ENCODE measurements at regions not wholly inside any gene's neighbourhood (a gene's known extent, or its start where the extent isn't known, plus 50 kb on each side); places are given as distances from the start of the nearest gene placed in this dataset.

- Histone ChIP-seq H3K27ac (ENCODE audit: extremely low read depth, low read depth, low read length) (no peak overlapping the region), H3K36me3 (ENCODE audit: control insufficient read depth in 2 of 2, insufficient read depth in 1 of 2, low read length in 2 of 2) (no peaks in the 10 kb centered on the region), H3K4me1 (ENCODE audit: control insufficient read depth, insufficient read depth, low read length) (no peaks in the 10 kb centered on the region), H3K9me3 (ENCODE audit: control insufficient read depth, insufficient read depth, low read depth, low read length) (no peaks in the 10 kb centered on the region), H3K4me3 (ENCODE audit: low read depth, low read length) (no peak overlapping the region)
- ChIA-PET POLR2A (no interaction called here), CTCF (no interaction called here)
- TF ChIP-seq ZNF501 (tag by site-specific recombination; IDR thresholded peaks at IDR 0.05), result no peak
Measured at GRCh38 chr2:139196754-139197153, 416.6 kb upstream of the NXPH2 start.

DNA sequence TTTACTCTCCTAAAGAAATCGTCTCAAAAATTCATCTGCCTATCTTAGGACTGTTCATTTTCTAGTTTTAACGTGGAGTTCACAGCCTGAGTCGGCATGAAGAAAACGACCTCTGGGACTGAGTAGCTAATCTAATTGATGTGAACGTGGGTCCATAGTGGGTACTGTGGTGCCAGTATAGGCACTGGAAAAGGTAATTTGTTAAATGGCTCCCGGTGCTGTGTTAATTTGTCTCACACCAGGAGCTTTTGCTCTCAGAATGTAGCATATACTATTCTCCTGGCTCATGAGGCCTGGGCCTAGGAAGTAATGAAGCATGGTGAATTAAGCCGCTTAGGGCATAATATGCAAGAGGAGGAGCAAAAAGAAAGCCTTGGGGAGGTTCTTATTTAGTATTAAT, 414.4 kb upstream of the NXPH2 start:
- TF ChIP-seq ZNF677 (tag by site-specific recombination; IDR thresholded peaks at IDR 0.05), result no peak
- no peak for TF ChIP-seq ZNF239 (tag by site-specific recombination; IDR thresholded peaks at IDR 0.05)
- TF ChIP-seq ZNF423 (tag by site-specific recombination; IDR thresholded peaks at IDR 0.05), result no peak
- no peak for TF ChIP-seq TSHZ1 (tag by site-specific recombination; IDR thresholded peaks at IDR 0.05; ENCODE audit: borderline replicate concordance)
- CTCF ChIA-PET, result no interaction called here
- H3K36me3 ChIP-seq (ENCODE audit: control insufficient read depth in 2 of 2, insufficient read depth in 1 of 2, low read length in 2 of 2), result no peaks in the 10 kb centered on the region
- H3K4me1 ChIP-seq (ENCODE audit: control insufficient read depth, insufficient read depth, low read length), result no peaks in the 10 kb centered on the region
- POLR2A ChIA-PET, result no interaction called here
- no peak overlapping the region for H3K27ac ChIP-seq (ENCODE audit: extremely low read depth, low read depth, low read length)
- H3K4me3 ChIP-seq (ENCODE audit: low read depth, low read length), result no peak overlapping the region
- H3K9me3 ChIP-seq (ENCODE audit: control insufficient read depth, insufficient read depth, low read depth, low read length), result no peaks in the 10 kb centered on the region

GRCh38 chr2:139177041-139177440, 396.9 kb upstream of the NXPH2 start:
- Histone ChIP-seq H3K27ac (ENCODE audit: extremely low read depth, low read depth, low read length) (no peak overlapping the region), H3K9me3 (ENCODE audit: control insufficient read depth, insufficient read depth, low read depth, low read length) (no peaks in the 10 kb centered on the region), H3K4me1 (ENCODE audit: control insufficient read depth, insufficient read depth, low read length) (no peaks in the 10 kb centered on the region), H3K36me3 (ENCODE audit: control insufficient read depth in 2 of 2, insufficient read depth in 1 of 2, low read length in 2 of 2) (no peaks in the 10 kb centered on the region), H3K4me3 (ENCODE audit: low read depth, low read length) (no peak overlapping the region)
- ChIA-PET CTCF (no interaction called here), POLR2A (no interaction called here)
- no peak for TF ChIP-seq ZIC2 (tag by site-specific recombination; IDR thresholded peaks at IDR 0.05)
- no peak for TF ChIP-seq ZNF555 (tag by site-specific recombination; conservative IDR thresholded peaks at IDR 0.05)
- TF ChIP-seq ZNF138 (tag by site-specific recombination; IDR thresholded peaks at IDR 0.05; ENCODE audit: borderline replicate concordance), result no peak
- TF ChIP-seq INSM2 (tag by site-specific recombination; IDR thresholded peaks at IDR 0.05), result no peak
- no peak for TF ChIP-seq SALL2 (tag by site-specific recombination; IDR thresholded peaks at IDR 0.05; ENCODE audit: borderline replicate concordance)
- TF ChIP-seq ZNF18 (tag by site-specific recombination; IDR thresholded peaks at IDR 0.05), result no peak
- TF ChIP-seq ZNF155 (tag by site-specific recombination; IDR thresholded peaks at IDR 0.05), result no peak

DNA sequence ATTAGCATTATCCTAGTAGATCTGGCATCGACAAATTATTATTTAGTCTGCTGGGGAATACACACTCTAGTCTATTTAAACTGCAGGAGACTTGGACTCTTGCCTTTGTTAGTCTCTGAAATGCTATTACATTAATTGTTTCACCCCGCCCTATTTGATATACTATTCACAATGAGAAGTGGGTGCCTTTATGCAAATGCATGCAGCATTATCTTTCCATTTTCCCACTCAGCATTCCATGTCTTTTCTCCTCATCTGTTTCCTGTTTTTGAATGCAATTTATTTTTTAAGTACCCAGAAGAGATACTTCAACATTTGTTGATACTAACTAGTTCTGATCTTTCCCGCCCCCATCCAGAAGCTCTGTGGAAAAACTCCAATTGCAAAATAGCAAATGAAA, 395.3 kb upstream of the NXPH2 start:
- no peak overlapping the region for H3K4me3 ChIP-seq (ENCODE audit: low read depth, low read length)
- TF ChIP-seq ZNF202 (tag by site-specific recombination; IDR thresholded peaks at IDR 0.05; ENCODE audit: borderline replicate concordance) (no peak), ZNF140 (tag by site-specific recombination; IDR thresholded peaks at IDR 0.05) (no peak), INSM2 (tag by site-specific recombination; IDR thresholded peaks at IDR 0.05) (no peak), ZSCAN18 (tag by site-specific recombination; IDR thresholded peaks at IDR 0.05) (no peak)
- ChIA-PET CTCF (interaction anchor here (0.8 kb wide), 1 partner anchor 294 kb away, joined by 3 read pairs; no protein-coding TSS in a partner anchor), POLR2A (no interaction called here)
- H3K36me3 ChIP-seq (ENCODE audit: control insufficient read depth in 2 of 2, insufficient read depth in 1 of 2, low read length in 2 of 2), result no peaks in the 10 kb centered on the region
- no peaks in the 10 kb centered on the region for H3K9me3 ChIP-seq (ENCODE audit: control insufficient read depth, insufficient read depth, low read depth, low read length)
- no peaks in the 10 kb centered on the region for H3K4me1 ChIP-seq (ENCODE audit: control insufficient read depth, insufficient read depth, low read length)
- no peak overlapping the region for H3K27ac ChIP-seq (ENCODE audit: extremely low read depth, low read depth, low read length)
